ENCODE measurements at regions not wholly inside any gene's neighbourhood (a gene's known extent, or its start where the extent isn't known, plus 50 kb on each side); places are given as distances from the start of the nearest gene placed in this dataset.
"Not testable (repeated sequence)": the region's sequence is repeated elsewhere in the genome, so short reads cannot be mapped to it uniquely, and the experiment has no call there.

DNA sequence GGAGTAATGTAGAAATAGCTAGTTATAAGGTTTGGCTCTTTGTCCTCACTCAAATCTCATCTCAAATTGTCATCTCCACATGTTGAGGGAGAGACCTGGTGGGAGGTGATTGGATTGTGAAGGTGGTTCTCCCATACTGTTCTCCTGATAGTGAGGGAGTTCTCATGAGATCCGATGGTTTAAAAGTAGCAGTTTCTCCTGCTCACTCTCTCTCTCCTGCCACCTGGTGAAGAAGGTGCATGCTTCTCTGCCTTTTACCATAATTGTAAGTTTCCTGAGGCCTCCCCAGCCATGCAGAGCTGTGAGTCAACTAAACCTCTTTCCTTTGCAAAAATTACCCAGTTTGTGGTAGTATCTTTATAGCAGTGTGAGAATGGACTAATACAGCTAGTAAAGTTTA lies 849.4 kb downstream of the DACH1 start:
- H3K27ac ChIP-seq = no peak overlapping the region
- no peak for TF ChIP-seq CTCF (conservative IDR thresholded peaks at IDR 0.05)

DNA sequence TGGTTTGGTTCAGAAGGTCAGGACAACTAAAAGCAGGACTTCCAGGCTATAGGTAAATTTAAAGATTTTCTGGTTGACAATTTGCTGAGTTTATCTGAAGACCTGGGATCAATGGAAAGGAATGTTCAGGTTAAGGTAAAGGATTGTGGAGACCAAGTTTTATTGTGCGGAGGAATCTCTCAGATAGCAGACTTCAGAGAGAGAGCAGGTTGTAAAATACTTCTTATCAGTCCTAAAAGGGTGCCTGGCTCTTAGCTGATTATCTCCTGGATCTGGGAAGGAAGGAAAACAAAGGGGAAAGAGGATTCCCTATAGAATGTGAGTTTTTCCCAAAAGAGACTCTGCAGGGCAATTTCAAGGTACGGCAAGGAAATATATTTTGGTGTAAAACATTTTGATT lies 851.5 kb downstream of the DACH1 start:
- no peak overlapping the region for H3K27ac ChIP-seq

GRCh38 chr13:71015021-71015420 lies 852.0 kb downstream of the DACH1 start:
- no peak for TF ChIP-seq CTCF (conservative IDR thresholded peaks at IDR 0.05)
- H3K27ac ChIP-seq = no peak overlapping the region

More for the DNA sequence above, 851.5 kb downstream of the DACH1 start:
- no peak for TF ChIP-seq CTCF (conservative IDR thresholded peaks at IDR 0.05)

- TF ChIP-seq CTCF (conservative IDR thresholded peaks at IDR 0.05) = no peak
- H3K27ac ChIP-seq = no peak overlapping the region
Observed at GRCh38 chr13:71005919-71006318, 861.1 kb downstream of the DACH1 start.

DNA sequence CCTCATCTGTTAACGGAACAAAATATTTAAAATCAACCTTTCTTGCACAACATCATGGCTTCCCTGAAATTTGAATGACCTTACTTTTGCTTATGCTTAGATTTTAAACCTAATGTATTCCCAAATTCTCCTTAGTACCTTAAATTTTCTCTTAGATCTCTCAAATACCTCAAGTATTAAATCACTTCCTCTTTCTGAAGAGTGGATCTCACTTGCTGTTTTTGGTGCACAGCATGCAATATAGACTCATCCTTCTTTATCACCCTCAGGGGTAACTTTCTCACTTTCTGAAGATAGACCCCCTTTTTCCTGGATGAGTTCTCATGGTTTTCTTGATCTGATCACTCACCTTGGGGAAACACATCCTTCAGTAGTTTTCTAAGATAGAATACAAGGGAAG lies 871.7 kb downstream of the DACH1 start:
- no peak overlapping the region for H3K27ac ChIP-seq
- no peak for TF ChIP-seq CTCF (conservative IDR thresholded peaks at IDR 0.05)

DNA sequence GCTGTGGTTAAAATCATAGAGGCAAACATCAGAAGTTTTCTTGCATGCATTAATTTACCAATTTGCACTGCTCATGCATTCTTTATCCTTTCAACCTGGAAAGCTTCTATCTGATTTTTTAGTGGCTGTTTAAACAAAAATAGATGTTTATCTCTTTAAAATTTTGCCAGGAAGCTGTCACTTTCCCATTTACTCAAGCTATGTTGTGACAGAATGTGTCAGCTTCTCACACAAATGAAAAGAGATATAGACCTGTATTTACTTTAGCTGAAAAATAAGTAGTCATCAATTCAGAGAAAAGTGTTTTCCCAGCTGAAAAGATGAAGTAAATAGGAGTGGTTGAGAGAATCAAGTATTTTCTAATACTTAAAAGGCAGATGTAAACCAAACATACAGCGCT lies 872.8 kb downstream of the DACH1 start:
- TF ChIP-seq CTCF (conservative IDR thresholded peaks at IDR 0.05) = no peak

DNA sequence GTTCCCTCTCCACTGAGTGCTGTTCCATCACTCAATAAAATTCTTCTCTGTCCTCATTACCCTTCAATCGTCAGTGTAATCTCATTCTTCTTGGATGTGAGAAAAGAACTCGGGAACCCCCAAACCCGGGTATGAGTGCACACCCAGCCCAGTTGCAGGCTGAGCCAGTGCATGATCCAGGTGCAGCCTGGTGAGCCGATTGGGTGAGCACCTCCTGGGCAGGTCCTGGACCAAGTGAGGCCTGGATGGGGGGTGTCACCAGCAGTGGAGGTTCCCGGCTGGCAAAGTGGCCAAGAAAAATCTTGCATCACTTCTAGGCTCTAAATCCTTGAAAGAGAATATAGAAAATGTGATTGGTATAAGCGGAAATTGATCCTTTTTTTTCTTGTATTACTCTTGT lies 878.8 kb upstream of the KLHL1 start:
- no peak for TF ChIP-seq CTCF (conservative IDR thresholded peaks at IDR 0.05)
- no peak overlapping the region for H3K27ac ChIP-seq

More for the DNA sequence above, 872.8 kb downstream of the DACH1 start:
- H3K27ac ChIP-seq = no peak overlapping the region

DNA sequence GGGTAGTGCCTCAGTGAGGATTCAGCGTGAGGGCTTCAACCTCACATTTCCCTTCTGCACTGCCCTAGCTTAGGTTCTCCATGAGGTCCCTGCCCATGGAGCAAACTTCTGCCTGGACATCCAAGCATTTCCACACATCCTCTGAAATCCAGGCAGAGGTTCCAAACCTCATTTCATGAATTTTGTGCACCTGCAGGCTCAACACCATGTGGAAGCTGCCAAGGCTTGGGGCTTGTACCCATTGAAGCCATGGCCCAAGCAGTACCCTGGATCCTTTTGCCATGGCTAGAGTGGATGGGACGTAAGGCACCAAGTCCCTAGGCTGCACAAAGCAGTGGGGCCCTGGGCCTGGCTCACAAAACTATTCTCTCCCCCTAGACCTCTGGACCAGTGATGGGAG lies 877.1 kb upstream of the KLHL1 start:
- H3K27ac ChIP-seq = no peak overlapping the region
- no peak for TF ChIP-seq CTCF (conservative IDR thresholded peaks at IDR 0.05)

GRCh38 chr13:70981219-70981618 lies 873.0 kb upstream of the KLHL1 start:
- not testable (repeated sequence) for H3K27ac ChIP-seq

Measured in VCaP (cell line).